Activated B cell treated with CpG ODN at 0.5 μM for 24 hours (primary cell): ENCODE measurements at regions not wholly inside any gene's neighbourhood (a gene's known extent, or its start where the extent isn't known, plus 50 kb on each side); places are given as distances from the start of the nearest gene placed in this dataset.

Experiments
- ATAC-seq: fragments of 200-7000 bp; cut with Tn5 transposase; one replicate; pipeline ENCODE4 v1.10.0; 2021; ENCODE audit warnings: low read depth, mild to moderate bottlenecking, moderate library complexity
- CTCF ChIA-PET: fragments of 350-600 bp; sonication (Branson Sonifier 250); formaldehyde crosslinking; loops from one replicate; lab custom pipeline; 2021; ENCODE audit warnings: antibody characterized with exemption; lab: Charles Lee
- POLR2A ChIA-PET: fragments of 350-600 bp; sonication (Branson Sonifier 250); formaldehyde crosslinking; loops from one replicate; lab custom pipeline; 2021; ENCODE audit warnings: antibody characterized with exemption; lab: Charles Lee
- DNase-seq: peaks from one replicate; pipeline ENCODE4 v3.0.0; 2022
- H3K27ac Mint-ChIP-seq: one replicate; pipeline ENCODE4 v1.8.0; 2020; ENCODE audit warnings: mixed read lengths
- H3K27me3 Mint-ChIP-seq: one replicate; pipeline ENCODE4 v1.8.0; 2021; ENCODE audit warnings: mixed read lengths
- H3K36me3 Mint-ChIP-seq: one replicate; pipeline ENCODE4 v1.8.0; 2021; ENCODE audit warnings: low read depth, mixed read lengths
- H3K4me1 Mint-ChIP-seq: one replicate; pipeline ENCODE4 v1.8.0; 2021; ENCODE audit warnings: mixed read lengths
- H3K4me3 Mint-ChIP-seq: one replicate; pipeline ENCODE4 v1.8.0; 2020; ENCODE audit warnings: mild to moderate bottlenecking, mixed read lengths
- H3K9me3 Mint-ChIP-seq: one replicate; pipeline ENCODE4 v1.8.0; 2020; ENCODE audit warnings: mixed read lengths
- intact Hi-C: fragments of 100-400 bp; cut with micrococcal nuclease; formaldehyde crosslinking; loops from one replicate; pipeline ENCODE4 v1.15.1; 2024
- TF ChIP-seq, protein P1 (sequence below): fragments of 200-600 bp; IDR thresholded peaks from one replicate; pipeline ENCODE4 v1.8.0; 2022; ENCODE audit warnings: antibody characterized with exemption, mild to moderate bottlenecking

GRCh38 chr7:118076564-118076963 lies 107.4 kb upstream of the LSM8 start:
- Mint-ChIP-seq H3K4me1 (peaks cover 8% of the 10 kb centered on the region), H3K27me3 (peaks cover 3% of the 10 kb centered on the region), H3K4me3 (no peak overlapping the region), H3K27ac (no peak overlapping the region), H3K9me3 (no peaks in the 10 kb centered on the region), H3K36me3 (no peaks in the 10 kb centered on the region)
- ChIA-PET POLR2A (no interaction called here), CTCF (no interaction called here)
- DNase-seq (no peak), ATAC-seq (no peak)
- intact Hi-C loops, result no loop called here
- TF ChIP-seq, protein P1, sequence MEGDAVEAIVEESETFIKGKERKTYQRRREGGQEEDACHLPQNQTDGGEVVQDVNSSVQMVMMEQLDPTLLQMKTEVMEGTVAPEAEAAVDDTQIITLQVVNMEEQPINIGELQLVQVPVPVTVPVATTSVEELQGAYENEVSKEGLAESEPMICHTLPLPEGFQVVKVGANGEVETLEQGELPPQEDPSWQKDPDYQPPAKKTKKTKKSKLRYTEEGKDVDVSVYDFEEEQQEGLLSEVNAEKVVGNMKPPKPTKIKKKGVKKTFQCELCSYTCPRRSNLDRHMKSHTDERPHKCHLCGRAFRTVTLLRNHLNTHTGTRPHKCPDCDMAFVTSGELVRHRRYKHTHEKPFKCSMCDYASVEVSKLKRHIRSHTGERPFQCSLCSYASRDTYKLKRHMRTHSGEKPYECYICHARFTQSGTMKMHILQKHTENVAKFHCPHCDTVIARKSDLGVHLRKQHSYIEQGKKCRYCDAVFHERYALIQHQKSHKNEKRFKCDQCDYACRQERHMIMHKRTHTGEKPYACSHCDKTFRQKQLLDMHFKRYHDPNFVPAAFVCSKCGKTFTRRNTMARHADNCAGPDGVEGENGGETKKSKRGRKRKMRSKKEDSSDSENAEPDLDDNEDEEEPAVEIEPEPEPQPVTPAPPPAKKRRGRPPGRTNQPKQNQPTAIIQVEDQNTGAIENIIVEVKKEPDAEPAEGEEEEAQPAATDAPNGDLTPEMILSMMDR, result no peak

- intact Hi-C loops, result no loop called here
- no peak overlapping the region for H3K4me3 Mint-ChIP-seq
- DNase-seq, result no peak
- no peak for ATAC-seq
- ChIA-PET POLR2A (no interaction called here), CTCF (no interaction called here)
- no peak overlapping the region for H3K27ac Mint-ChIP-seq
- TF ChIP-seq, protein P1, result no peak
- no peaks in the 10 kb centered on the region for H3K9me3 Mint-ChIP-seq
- H3K4me1 Mint-ChIP-seq, result peaks cover 8% of the 10 kb centered on the region
- peaks cover 3% of the 10 kb centered on the region for H3K27me3 Mint-ChIP-seq
- no peaks in the 10 kb centered on the region for H3K36me3 Mint-ChIP-seq
Measured at GRCh38 chr7:118078015-118078414, 105.9 kb upstream of the LSM8 start.

GRCh38 chr7:118079369-118079768 lies 104.6 kb upstream of the LSM8 start:
- ChIA-PET POLR2A (no interaction called here), CTCF (no interaction called here)
- no peak overlapping the region for H3K4me3 Mint-ChIP-seq
- TF ChIP-seq, protein P1, result no peak
- ATAC-seq (no peak), DNase-seq (no peak)
- intact Hi-C loops, result no loop called here
- peaks cover 3% of the 10 kb centered on the region for H3K27me3 Mint-ChIP-seq
- H3K4me1 Mint-ChIP-seq, result peaks cover 8% of the 10 kb centered on the region
- H3K36me3 Mint-ChIP-seq, result no peaks in the 10 kb centered on the region
- no peak overlapping the region for H3K27ac Mint-ChIP-seq
- no peaks in the 10 kb centered on the region for H3K9me3 Mint-ChIP-seq

- Mint-ChIP-seq H3K4me3 (no peak overlapping the region), H3K9me3 (no peaks in the 10 kb centered on the region), H3K27ac (no peak overlapping the region), H3K27me3 (peaks cover 2% of the 10 kb centered on the region), H3K36me3 (no peaks in the 10 kb centered on the region), H3K4me1 (peaks cover 8% of the 10 kb centered on the region)
- peak; percentile 96 for ATAC-seq
- TF ChIP-seq, protein P1, result no peak
- CTCF ChIA-PET, result no interaction called here
- POLR2A ChIA-PET, result no interaction called here
- intact Hi-C loops, result loop anchor here (2.0 kb wide), 1 partner anchor 102 kb away; no protein-coding TSS in a partner anchor
- peak; percentile 20 for DNase-seq
Measured at GRCh38 chr7:118080947-118081346, 103.0 kb upstream of the LSM8 start.

DNA sequence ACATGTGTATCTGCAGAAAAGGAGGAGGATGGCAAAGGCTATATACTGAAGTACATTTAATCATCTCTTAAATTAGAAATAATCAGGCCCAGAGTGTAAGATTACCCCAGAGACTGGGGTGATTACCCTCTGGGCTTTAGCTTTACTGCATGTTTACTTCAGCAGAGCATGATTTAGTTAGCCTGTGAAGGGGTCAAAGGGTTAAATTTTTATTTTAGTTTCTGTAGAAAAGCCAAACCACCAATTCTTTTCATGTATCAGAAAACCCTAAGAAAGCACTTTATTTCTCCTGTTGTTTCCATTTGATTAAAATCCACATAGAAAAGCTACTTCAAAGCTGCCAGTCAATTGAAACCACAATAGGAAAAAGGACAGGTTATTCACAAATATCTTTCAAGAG lies 101.5 kb upstream of the LSM8 start:
- no peak overlapping the region for H3K27ac Mint-ChIP-seq
- TF ChIP-seq, protein P1, result no peak
- POLR2A ChIA-PET, result no interaction called here

More for the DNA sequence above, 101.5 kb upstream of the LSM8 start:
- no peak for DNase-seq
- peaks cover 8% of the 10 kb centered on the region for H3K4me1 Mint-ChIP-seq
- intact Hi-C loops, result no loop called here
- CTCF ChIA-PET, result no interaction called here
- no peaks in the 10 kb centered on the region for H3K27me3 Mint-ChIP-seq
- no peaks in the 10 kb centered on the region for H3K9me3 Mint-ChIP-seq
- ATAC-seq, result no peak
- H3K4me3 Mint-ChIP-seq, result no peak overlapping the region
- H3K36me3 Mint-ChIP-seq, result no peaks in the 10 kb centered on the region
